Effector memory CD8-positive, alpha-beta T cell (primary cell): ENCODE measurements at regions not wholly inside any gene's neighbourhood (a gene's known extent, or its start where the extent isn't known, plus 50 kb on each side); places are given as distances from the start of the nearest gene placed in this dataset.

Experiments used
- ATAC-seq: fragments of 150-1000 bp; cut with Tn5 transposase; replicated peaks from 2 replicates; pipeline ENCODE4 v1.10.0; 2021; ENCODE audit warnings: mild to moderate bottlenecking, moderate library complexity
- DNase-seq, 3 experiments: peaks; one replicate each; pipeline ENCODE4 v3.0.0; 2021
- H3K27ac Mint-ChIP-seq, 2 donors: one replicate each; pipeline ENCODE4 v1.8.0; 2022; ENCODE audit warnings: mild to moderate bottlenecking in 2 of 2, mixed read lengths in 2 of 2, moderate library complexity in 2 of 2
- H3K27me3 Mint-ChIP-seq, 2 donors: one replicate each; pipeline ENCODE4 v1.8.0; 2022; ENCODE audit warnings: mixed read lengths in 2 of 2
- H3K36me3 Mint-ChIP-seq: one replicate; pipeline ENCODE4 v1.8.0; 2022; ENCODE audit warnings: mild to moderate bottlenecking, moderate library complexity, mixed read lengths; ENCODE audit not compliant: insufficient read depth
- H3K4me1 Mint-ChIP-seq, 2 donors: one replicate each; pipeline ENCODE4 v1.8.0; 2022; ENCODE audit warnings: low read depth in 2 of 2, mixed read lengths in 2 of 2
- H3K4me3 Mint-ChIP-seq, 2 donors: one replicate each; pipeline ENCODE4 v1.8.0; 2022; ENCODE audit warnings: mild to moderate bottlenecking in 2 of 2, mixed read lengths in 2 of 2, moderate library complexity in 2 of 2
- H3K9me3 Mint-ChIP-seq, 2 donors: one replicate each; pipeline ENCODE4 v1.8.0; 2022; ENCODE audit warnings: mixed read lengths in 2 of 2

DNA sequence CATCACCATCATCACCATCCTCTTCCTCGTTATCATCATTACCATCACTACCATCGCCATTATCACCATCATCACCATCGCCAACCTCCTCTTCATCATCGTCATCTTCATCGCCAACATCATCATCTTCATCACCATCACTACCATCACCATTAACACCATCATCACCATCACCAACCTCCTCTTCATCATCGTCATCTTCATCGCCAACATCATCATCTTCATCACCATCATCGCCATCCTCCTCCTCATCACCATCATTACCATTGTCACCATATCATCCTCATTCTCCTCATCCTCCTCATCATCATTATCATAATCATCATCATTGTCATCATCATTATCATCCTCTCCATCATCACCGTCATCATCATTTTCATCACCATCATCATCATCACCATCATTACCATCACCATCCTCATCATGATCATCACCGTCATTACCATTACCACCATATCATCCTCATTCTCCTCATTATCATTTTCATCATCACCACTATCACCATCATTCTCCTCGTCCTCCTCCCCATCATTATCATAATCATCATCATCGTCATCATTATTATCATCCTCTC lies 1498.7 kb downstream of the TBC1D22A start:
- Mint-ChIP-seq H3K27me3 (peaks cover 15 to 18% of the 10 kb centered on the region in 2 donors), H3K36me3 (no peaks in the 10 kb centered on the region), H3K4me3 (no peak overlapping the region), H3K9me3 (no peaks in the 10 kb centered on the region), H3K4me1 (peaks cover 0 to 5% of the 10 kb centered on the region in 2 donors), H3K27ac (no peak overlapping the region)
- ATAC-seq (no peak), DNase-seq (no peak)

GRCh38 chr22:48259991-48260670 lies 1497.7 kb downstream of the TBC1D22A start:
- DNase-seq = no peak
- Mint-ChIP-seq H3K36me3 (no peaks in the 10 kb centered on the region), H3K9me3 (no peaks in the 10 kb centered on the region), H3K27ac (no peak overlapping the region), H3K27me3 (peaks cover 15 to 28% of the 10 kb centered on the region in 2 donors), H3K4me3 (no peak overlapping the region), H3K4me1 (peaks cover 0 to 5% of the 10 kb centered on the region in 2 donors)
- no peak for ATAC-seq

GRCh38 chr22:48258811-48259210 lies 1496.4 kb downstream of the TBC1D22A start:
- ATAC-seq = no peak
- no peaks in the 10 kb centered on the region for H3K36me3 Mint-ChIP-seq
- no peak overlapping the region for H3K27ac Mint-ChIP-seq
- H3K9me3 Mint-ChIP-seq = no peaks in the 10 kb centered on the region
- peaks cover 0 to 5% of the 10 kb centered on the region in 2 donors for H3K4me1 Mint-ChIP-seq
- DNase-seq = no peak
- no peak overlapping the region for H3K4me3 Mint-ChIP-seq
- H3K27me3 Mint-ChIP-seq = peaks cover 27 to 41% of the 10 kb centered on the region in 2 donors

- DNase-seq (no peak), ATAC-seq (no peak)
- peaks cover 33 to 43% of the 10 kb centered on the region in 2 donors for H3K27me3 Mint-ChIP-seq
- no peak overlapping the region for H3K4me3 Mint-ChIP-seq
- peaks cover 0 to 5% of the 10 kb centered on the region in 2 donors for H3K4me1 Mint-ChIP-seq
- no peak overlapping the region for H3K27ac Mint-ChIP-seq
- no peaks in the 10 kb centered on the region for H3K36me3 Mint-ChIP-seq
- H3K9me3 Mint-ChIP-seq = no peaks in the 10 kb centered on the region
These were observed 1495.7 kb downstream of the TBC1D22A start for GRCh38 chr22:48258064-48258701.

- ATAC-seq = no peak
- Mint-ChIP-seq H3K9me3 (no peaks in the 10 kb centered on the region), H3K4me3 (no peak overlapping the region), H3K27me3 (peaks cover 34 to 42% of the 10 kb centered on the region in 2 donors), H3K4me1 (peaks cover 0 to 5% of the 10 kb centered on the region in 2 donors), H3K27ac (no peak overlapping the region), H3K36me3 (no peaks in the 10 kb centered on the region)
- no peak for DNase-seq
These were observed 1495.2 kb downstream of the TBC1D22A start for GRCh38 chr22:48257685-48258055.

DNA sequence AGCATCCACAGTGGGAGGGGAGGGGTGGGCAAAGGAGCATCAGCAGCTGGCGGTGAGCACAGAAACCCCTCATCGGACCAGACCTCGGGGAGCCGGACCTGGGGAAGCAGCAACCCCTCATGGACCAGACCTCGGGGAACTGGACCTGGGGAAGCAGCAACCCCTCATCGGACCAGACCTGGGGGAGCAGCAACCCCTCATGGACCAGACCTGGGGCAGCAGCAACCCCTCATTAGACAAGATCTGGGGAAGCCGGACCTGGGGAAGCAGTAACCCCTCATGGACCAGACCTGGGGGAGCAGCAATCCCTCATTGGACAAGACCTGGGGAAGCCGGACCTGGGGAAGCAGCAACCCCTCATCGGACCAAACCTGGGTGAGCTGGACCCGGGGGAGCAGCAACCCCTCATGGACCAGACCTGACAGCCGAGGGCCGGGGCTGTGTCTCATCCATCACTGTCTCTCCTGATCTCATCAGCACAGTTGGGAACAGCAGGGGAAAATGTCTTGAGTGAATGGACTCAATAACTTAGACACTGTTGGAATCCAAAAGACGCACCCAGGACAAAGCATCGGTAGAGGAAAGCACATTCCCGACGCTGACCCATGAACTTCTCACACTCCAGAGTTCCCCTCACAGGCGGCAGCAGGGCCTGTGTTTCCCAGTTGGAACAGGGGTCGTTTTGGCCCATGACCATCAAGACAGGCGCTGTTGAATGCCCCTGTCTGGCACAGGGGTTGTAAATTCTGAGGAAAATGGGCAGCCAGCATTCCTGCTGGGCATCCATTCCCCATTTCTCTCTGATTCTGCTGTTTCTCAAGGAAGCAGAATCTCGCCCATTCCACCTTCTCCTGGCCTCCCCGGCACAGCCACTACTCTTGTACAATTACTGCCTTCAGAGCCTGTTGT lies 1494.6 kb downstream of the TBC1D22A start:
- no peak for ATAC-seq
- Mint-ChIP-seq H3K27me3 (peaks cover 34 to 43% of the 10 kb centered on the region in 2 donors), H3K27ac (no peak overlapping the region), H3K4me3 (no peak overlapping the region), H3K4me1 (peaks cover 0 to 5% of the 10 kb centered on the region in 2 donors), H3K9me3 (no peaks in the 10 kb centered on the region), H3K36me3 (no peaks in the 10 kb centered on the region)
- DNase-seq = no peak

DNA sequence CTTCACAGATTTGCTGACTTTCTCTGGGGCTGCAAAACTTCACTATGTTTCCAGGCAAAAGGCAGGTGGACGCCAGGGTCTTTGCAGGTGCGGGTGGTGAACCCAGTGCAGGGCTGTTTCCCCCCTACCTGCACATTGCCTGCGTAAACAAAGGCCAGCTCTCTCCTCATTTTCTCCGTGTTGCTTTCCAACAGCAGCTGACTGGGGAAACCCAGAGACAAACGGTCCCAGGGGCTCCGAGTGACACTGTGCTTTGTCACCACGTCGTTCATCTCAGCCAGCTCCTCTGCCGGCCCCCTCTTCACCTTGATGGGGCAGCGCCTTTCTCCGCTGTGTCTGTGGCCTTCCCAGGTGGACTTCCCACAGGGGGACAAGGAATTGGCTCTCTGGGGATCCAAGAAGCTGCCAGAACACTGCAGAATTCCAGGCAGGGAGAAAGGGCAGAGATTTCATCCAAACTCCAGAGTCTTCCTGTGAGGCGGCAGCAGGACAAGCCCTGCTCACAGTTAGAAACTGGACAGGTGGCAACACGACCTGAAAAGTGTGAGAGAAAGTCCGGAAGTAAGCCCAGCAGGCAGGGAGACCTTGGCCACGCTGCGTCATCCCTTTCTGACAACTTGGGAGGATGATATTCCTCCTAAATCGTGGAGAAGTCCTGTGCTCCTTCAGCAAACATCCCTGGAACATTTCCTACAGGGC lies 1493.7 kb downstream of the TBC1D22A start:
- no peaks in the 10 kb centered on the region for H3K9me3 Mint-ChIP-seq
- no peaks in the 10 kb centered on the region for H3K36me3 Mint-ChIP-seq
- H3K4me1 Mint-ChIP-seq = peaks cover 0 to 5% of the 10 kb centered on the region in 2 donors
- no peak overlapping the region for H3K27ac Mint-ChIP-seq
- no peak overlapping the region for H3K4me3 Mint-ChIP-seq
- peaks cover 41 to 51% of the 10 kb centered on the region in 2 donors for H3K27me3 Mint-ChIP-seq
- DNase-seq = no peak
- no peak for ATAC-seq

GRCh38 chr22:48254311-48254873 lies 1491.9 kb downstream of the TBC1D22A start:
- no peak overlapping the region for H3K27ac Mint-ChIP-seq
- DNase-seq = no peak
- no peak for ATAC-seq
- peaks cover 50 to 64% of the 10 kb centered on the region in 2 donors for H3K27me3 Mint-ChIP-seq
- H3K9me3 Mint-ChIP-seq = no peaks in the 10 kb centered on the region
- peaks cover 0 to 5% of the 10 kb centered on the region in 2 donors for H3K4me1 Mint-ChIP-seq
- no peaks in the 10 kb centered on the region for H3K36me3 Mint-ChIP-seq
- H3K4me3 Mint-ChIP-seq = no peak overlapping the region

- Mint-ChIP-seq H3K4me3 (no peak overlapping the region), H3K27me3 (peaks cover 50 to 64% of the 10 kb centered on the region in 2 donors), H3K4me1 (peaks cover 0 to 5% of the 10 kb centered on the region in 2 donors), H3K27ac (no peak overlapping the region), H3K9me3 (no peaks in the 10 kb centered on the region), H3K36me3 (no peaks in the 10 kb centered on the region)
- no peak for ATAC-seq
- no peak for DNase-seq
These were observed 1491.1 kb downstream of the TBC1D22A start for GRCh38 chr22:48253573-48253972.

DNA sequence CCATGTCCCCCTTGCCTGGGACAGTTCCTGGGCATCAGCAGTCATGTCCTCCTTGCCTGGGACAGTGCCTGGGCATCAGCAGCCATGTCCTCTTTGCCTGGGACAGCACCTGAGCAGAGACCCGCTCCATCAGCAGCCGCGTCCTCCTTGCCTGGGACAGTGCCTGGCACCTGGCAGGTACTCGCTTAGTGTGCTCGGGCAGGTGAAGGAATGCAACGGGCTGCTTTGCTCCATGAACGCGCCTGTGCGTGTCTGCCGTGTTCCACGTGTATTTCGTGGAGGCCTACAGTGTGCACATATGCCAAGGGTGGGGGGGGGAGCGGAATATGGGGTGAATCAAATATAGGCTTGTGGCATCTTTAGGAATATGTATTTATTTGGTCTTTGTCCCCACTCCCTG lies 1490.7 kb downstream of the TBC1D22A start:
- no peak for ATAC-seq
- peaks cover 0 to 1% of the 10 kb centered on the region in 2 donors for H3K4me1 Mint-ChIP-seq
- peaks cover 52 to 68% of the 10 kb centered on the region in 2 donors for H3K27me3 Mint-ChIP-seq
- no peaks in the 10 kb centered on the region for H3K36me3 Mint-ChIP-seq
- H3K9me3 Mint-ChIP-seq = no peaks in the 10 kb centered on the region
- no peak for DNase-seq
- H3K4me3 Mint-ChIP-seq = no peak overlapping the region
- H3K27ac Mint-ChIP-seq = no peak overlapping the region

- no peaks in the 10 kb centered on the region for H3K9me3 Mint-ChIP-seq
- no peak overlapping the region for H3K27ac Mint-ChIP-seq
- H3K4me3 Mint-ChIP-seq = no peak overlapping the region
- ATAC-seq (no peak), DNase-seq (no peak)
- H3K27me3 Mint-ChIP-seq = peaks cover 51 to 72% of the 10 kb centered on the region in 2 donors
- no peaks in the 10 kb centered on the region for H3K36me3 Mint-ChIP-seq
- peaks cover 0 to 2% of the 10 kb centered on the region in 2 donors for H3K4me1 Mint-ChIP-seq
These were observed 1489.2 kb downstream of the TBC1D22A start for GRCh38 chr22:48251629-48252028.

DNA sequence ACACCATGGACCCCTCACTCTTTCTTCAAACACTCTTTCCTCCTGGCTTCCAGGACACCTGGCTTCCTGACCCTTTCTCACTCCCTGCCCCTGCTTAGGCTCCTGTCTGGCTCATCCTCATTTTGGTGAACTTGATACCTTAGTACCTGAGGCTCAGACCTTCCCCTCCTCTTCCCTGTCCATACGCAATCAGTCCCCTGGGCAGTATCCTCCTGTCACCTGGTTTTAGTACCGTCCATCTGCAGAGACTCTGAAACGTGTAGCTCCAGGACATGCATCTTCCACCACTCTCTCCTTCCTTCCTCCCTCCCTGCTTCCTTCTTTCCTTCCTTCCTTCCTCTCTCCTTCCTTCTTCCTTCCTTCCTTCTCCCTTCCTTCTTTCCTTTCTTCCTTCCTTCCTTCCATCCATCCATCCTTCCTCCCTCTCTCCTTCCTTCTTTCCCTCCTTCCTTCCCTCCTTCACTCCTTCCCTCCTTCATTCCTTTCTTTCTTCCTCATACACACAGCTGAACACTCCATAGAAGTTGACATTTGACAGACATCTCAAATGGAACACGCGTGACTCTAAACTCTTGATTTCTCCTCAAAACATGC lies 1488.6 kb downstream of the TBC1D22A start:
- peaks cover 52 to 74% of the 10 kb centered on the region in 2 donors for H3K27me3 Mint-ChIP-seq
- H3K4me1 Mint-ChIP-seq = peaks cover 3 to 7% of the 10 kb centered on the region in 2 donors
- no peak overlapping the region for H3K4me3 Mint-ChIP-seq
- H3K36me3 Mint-ChIP-seq = no peaks in the 10 kb centered on the region
- H3K27ac Mint-ChIP-seq = no peak overlapping the region
- DNase-seq (no peak), ATAC-seq (no peak)
- H3K9me3 Mint-ChIP-seq = no peaks in the 10 kb centered on the region
